NCI-H187 treated with DMSO at 0.1 percent for 48 hours (cell line): ENCODE measurements at regions not wholly inside any gene's neighbourhood (a gene's known extent, or its start where the extent isn't known, plus 50 kb on each side); places are given as distances from the start of the nearest gene placed in this dataset.

Experiments
- DNase-seq: peaks from one replicate; lab custom pipeline; 2025; lab: John Stamatoyannopoulos, UW

DNA sequence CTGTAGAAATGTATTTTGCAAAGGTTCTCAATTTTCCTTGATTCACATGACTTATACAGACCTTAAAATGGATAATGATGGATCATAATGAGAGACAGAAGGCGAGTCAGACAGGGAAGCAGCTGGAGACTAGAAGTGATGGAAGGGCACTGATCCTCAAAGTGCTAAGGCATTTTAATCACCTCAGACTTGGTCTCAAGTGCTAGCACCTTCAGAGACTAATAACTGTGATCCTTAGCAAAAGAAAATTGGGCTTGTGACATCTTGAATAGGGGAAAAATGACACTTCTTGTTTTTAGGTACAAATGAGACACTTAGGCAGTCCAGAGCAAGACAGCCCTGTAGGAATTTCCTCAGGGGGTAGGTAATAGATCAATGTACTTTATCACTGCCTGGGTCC is 1011.7 kb downstream of the SQOR start:
- no peak for DNase-seq

DNA sequence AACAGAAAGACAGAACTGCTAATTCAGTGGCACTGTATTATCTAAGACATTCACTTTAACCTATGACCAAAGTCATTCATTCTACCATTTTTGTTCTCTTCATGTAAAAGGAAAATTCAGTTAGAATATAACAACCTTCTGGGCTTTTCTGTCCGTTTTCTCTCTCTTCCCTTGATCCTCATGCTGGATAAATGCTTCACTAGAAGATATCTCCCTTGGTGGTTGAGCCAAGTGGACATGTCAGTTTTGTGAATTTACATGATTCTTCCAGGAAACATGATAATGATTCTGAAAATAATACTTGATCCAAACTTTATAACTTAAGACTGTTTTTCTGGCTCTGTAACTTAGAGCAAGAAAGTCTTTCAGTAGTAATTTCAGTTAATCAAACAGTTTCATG is 1012.2 kb downstream of the SQOR start:
- DNase-seq = no peak

DNA sequence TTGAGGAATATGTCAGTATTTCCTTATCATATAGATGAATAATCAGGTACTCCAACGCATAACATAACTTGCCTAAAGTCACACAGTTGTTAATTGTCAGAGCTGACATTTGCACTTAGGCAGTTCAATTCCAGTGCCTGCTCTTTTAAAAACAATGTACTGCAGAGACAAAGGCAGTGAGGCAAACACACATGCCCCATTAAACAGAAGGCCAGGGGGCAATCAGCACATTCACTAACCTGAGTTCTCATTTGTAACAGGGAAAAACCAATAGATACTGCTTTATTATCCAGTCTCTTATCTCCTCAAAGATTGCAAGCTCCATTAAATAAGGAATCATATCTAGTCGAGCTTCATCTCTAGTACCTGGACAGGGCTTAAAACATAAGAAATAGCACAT is 1017.4 kb downstream of the SQOR start:
- no peak for DNase-seq

GRCh38 chr15:46654993-46655392 is 1020.2 kb downstream of the SQOR start:
- no peak for DNase-seq

GRCh38 chr15:46660096-46660842 is 1025.4 kb downstream of the SQOR start:
- DNase-seq = no peak

DNA sequence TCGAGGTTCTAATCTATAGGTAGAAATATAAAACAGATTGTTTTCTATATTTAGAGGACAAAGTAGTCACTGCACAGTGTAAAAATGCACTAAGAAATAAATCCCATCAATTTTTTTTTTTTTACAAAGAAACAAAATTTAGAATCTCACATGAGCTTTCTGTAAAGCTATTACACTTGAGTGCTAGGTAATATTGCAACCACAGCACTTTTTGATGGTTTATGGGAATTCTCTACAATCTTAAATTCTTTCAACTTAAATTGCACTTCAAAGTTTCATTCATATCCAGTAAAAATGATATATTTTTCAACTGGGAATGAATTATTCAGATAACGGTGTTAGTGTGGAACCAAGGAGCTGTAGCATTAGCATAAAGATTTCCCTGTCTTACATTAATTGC is 1035.4 kb downstream of the SQOR start:
- DNase-seq = no peak

DNA sequence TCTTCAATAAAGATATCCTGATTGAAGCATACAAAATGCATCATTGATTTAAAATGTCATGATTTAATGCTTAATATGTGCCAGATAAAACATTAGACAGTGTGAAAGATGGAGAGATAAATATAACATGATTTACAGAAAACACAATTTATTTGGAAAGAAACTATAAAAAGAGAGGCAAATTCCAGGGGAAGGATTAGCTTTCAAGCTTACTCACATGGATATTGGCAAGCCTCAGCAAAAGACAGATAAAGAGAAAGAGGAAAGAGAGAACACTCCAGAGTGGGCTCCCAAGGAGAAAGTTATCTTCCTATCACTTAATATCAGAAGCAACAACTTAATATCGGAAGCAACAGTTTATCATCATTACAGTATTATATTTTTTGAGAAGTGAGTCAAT is 1036.5 kb downstream of the SQOR start:
- DNase-seq = no peak

- DNase-seq = no peak
These were observed 1037.2 kb downstream of the SQOR start for GRCh38 chr15:46672041-46672440.

GRCh38 chr15:46676233-46677206 is 1040.8 kb upstream of the SEMA6D start:
- no peak for DNase-seq

DNA sequence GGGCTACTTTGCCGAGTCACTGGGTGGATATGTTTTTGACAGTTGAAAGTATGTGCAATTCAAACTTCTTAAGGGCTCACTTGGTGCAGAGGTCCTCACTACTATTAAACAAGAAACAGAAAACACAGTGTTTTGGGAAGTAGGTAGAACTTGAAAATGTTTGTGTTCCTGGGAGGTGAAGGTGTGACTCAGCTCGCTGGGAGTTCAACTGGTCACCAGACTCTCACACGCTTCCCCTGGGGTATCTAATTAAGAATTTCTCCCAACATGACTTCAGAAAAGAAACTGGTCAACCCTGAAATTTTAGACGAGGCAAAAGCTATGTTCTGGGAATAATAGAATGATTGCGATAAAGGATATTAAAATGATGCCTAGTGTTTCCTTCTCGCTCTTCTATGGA is 1039.8 kb upstream of the SEMA6D start:
- no peak for DNase-seq

DNA sequence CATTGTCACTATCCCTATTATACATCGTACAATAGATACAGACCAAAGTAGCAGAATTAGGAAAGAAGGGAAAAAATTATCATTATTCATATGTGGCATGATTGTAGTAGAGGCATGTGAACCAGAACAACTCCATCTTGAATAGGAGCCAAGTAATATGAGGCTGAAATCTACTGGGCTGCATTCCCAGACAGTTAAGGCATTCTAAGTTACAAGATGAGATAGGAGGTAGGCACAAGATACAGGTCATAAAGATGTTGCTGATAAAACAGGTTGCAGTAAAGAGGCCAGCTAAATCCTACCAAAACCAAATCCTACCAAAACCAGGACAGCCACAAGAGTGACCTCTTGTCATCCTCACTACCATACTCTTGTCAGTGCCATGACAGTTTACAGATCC is 1035.4 kb upstream of the SEMA6D start:
- DNase-seq = no peak

GRCh38 chr15:46682969-46683791 is 1034.1 kb upstream of the SEMA6D start:
- DNase-seq = no peak

DNA sequence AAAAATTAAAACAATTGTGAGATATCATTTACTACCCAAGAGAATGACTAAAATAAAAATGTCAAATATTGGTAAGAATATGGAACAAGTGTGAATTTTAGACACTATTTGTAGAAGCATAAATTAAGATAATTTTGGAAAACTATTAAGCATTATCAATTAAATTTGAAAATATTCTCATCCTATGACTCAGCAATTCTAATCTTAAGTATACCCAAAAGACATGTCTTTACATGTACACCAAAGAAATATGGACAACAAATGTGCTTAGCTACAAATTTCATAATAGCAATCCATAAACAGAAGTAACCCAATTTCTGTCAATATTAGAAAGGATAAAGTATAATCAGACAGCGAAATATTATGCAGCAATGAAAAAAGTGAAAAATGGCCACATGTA is 1032.2 kb upstream of the SEMA6D start:
- no peak for DNase-seq

GRCh38 chr15:46685681-46686080 is 1031.6 kb upstream of the SEMA6D start:
- DNase-seq = no peak

GRCh38 chr15:46696281-46696680 is 1021.0 kb upstream of the SEMA6D start:
- DNase-seq = no peak

- no peak for DNase-seq
These were observed 1016.0 kb upstream of the SEMA6D start for GRCh38 chr15:46701346-46701745.

GRCh38 chr15:46701896-46702295 is 1015.4 kb upstream of the SEMA6D start:
- DNase-seq = no peak

DNA sequence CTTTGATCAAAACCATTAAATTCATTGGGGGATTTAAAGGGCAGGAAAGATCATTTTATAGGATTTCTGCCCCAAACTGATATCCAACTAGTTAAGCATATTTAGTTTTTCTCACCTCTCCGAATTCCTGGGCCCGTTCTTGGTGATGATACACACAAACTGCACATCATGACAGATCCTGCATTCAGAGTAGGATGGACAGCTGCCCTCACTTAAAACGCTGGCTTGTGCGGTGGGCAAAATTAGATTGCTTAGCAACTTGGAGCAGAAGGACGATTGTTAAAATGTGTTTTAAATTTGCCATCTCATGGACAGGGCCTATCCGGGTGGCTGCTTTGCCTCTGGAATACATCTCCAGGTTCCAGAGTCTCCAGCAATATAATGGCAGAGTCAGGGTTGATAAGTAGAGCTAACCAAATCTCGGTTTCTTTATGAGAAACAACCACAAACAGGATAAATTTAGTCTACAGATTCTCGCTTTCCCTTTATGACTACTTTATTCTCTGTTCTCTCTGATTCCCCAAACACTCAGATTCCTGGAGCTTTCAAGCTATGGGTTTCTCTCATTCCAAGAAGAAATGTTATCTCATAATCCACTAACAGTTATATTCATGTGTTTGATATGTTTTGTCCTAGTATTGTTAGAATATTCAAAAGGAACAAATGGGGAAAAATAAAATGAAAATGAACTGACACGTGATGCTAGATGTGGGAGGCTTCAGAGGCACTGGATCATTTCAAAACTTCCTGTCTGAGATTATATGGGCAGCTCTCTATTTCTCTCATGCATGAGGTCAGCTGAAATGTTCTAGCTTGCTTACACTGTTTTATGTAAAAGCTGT is 1014.1 kb upstream of the SEMA6D start:
- DNase-seq = no peak

- no peak for DNase-seq
These were observed 1013.3 kb upstream of the SEMA6D start for GRCh38 chr15:46703871-46704637.

DNA sequence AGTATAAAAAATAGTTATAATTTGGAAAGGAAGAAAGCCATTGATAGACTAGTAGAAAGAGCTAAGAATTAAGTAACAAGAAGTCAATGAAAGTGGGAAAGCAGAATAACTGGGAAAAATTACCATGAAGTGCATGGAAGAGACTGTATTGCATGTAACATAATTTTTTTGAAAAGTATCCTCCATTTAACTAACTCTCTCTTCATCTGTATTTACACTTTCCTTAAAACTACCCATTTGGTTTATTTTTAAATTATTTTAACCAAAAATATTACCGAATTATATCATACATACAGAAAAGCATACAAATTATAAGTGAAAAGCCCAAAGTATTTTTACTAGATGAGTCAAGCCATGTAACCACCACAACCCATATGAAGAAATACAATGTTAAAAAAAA is 1009.9 kb upstream of the SEMA6D start:
- no peak for DNase-seq

- no peak for DNase-seq
These were observed 1009.1 kb upstream of the SEMA6D start for GRCh38 chr15:46708226-46708625.
